K562 (cell line): ENCODE measurements at regions not wholly inside any gene's neighbourhood (a gene's known extent, or its start where the extent isn't known, plus 50 kb on each side); places are given as distances from the start of the nearest gene placed in this dataset.

Source experiments
- ATAC-seq: fragments of 200-7000 bp; cut with Tn5 transposase; 3 replicates; pipeline ENCODE4 v1.9.1; 2020; ENCODE audit warnings: moderate library complexity
- BruUV-seq: library from RNA; stranded (reverse); fragments of 400-500 nt; replicated peaks from 2 replicates; lab custom pipeline; 2021; lab: Mats Ljungman, UMichigan
- CTCF ChIA-PET: fragments of 300-600 bp; formaldehyde crosslinking; extraction: SDS; loops from one replicate; lab custom pipeline; 2021; ENCODE audit warnings: low intra/inter-chr PET ratio; lab: Yijun Ruan, JAX
- POLR2A ChIA-PET: fragments of 300-600, 350-650 bp; sonication (Branson Sonifier 250); formaldehyde crosslinking; extraction: SDS; loops from one replicate; lab custom pipeline; 2021; ENCODE audit warnings: antibody characterized with exemption, inconsistent platforms; lab: Yijun Ruan, JAX
- DNase-seq, 4 experiments: peaks; one replicate each; pipeline versions ENCODE4 v3.0.0 to v3.0.0-alpha.2; 2011 to 2018; ENCODE audit warnings: low spot score in 3 of 4, mixed read lengths in 3 of 4; ENCODE audit errors: extremely low read depth in 1 of 4
- FAIRE-seq: peaks from 2 replicates; lab custom pipeline; 2011; peaks lifted over from hg19 to GRCh38; lab: Jason Lieb, UNC
- H2AFZ ChIP-seq: 2 replicates; pipeline ENCODE4 v1.6.0; 2011; ENCODE audit warnings: low read depth, low read length, control low read depth, inconsistent platforms
- H3K27ac ChIP-seq: fragments of 200-600 bp; 3 replicates; pipeline ENCODE4 v1.8.0; 2011; ENCODE audit warnings: low read depth, mild to moderate bottlenecking, control low read depth, inconsistent platforms, low read length, moderate library complexity, mixed read lengths; ENCODE audit errors: extremely low read depth
- H3K27me3 ChIP-seq, 2 experiments: fragments of 300-600 bp in 1 of 2; 2 replicates in 1 of 2; 3 replicates in 1 of 2; pipeline versions ENCODE4 v1.6.0 to v1.8.0; 2011; ENCODE audit warnings: inconsistent platforms in 2 of 2, low read length in 2 of 2, mild to moderate bottlenecking in 1 of 2, mixed read lengths in 1 of 2, moderate library complexity in 1 of 2; ENCODE audit not compliant: control insufficient read depth in 2 of 2, insufficient read depth in 2 of 2
- H3K36me3 ChIP-seq: fragments of 300-600 bp; 3 replicates; pipeline ENCODE4 v1.8.0; 2011; ENCODE audit warnings: mild to moderate bottlenecking, low read length, inconsistent platforms; ENCODE audit not compliant: control insufficient read depth, insufficient read depth
- H3K4me1 ChIP-seq, 2 experiments: fragments of 200-600 bp in 1 of 2; replicated peaks in 1 of 2; 2 replicates in 1 of 2; 3 replicates in 1 of 2; pipeline versions ENCODE4 v1.5.1 to v1.8.0; 2011; ENCODE audit warnings: inconsistent platforms in 2 of 2, low read length in 2 of 2, mild to moderate bottlenecking in 1 of 2, mixed read lengths in 1 of 2, moderate library complexity in 1 of 2; ENCODE audit not compliant: control insufficient read depth in 2 of 2, insufficient read depth in 2 of 2
- H3K4me2 ChIP-seq: 2 replicates; pipeline ENCODE4 v1.6.1; 2011; ENCODE audit warnings: low read length, control low read depth, inconsistent platforms, mixed read lengths; ENCODE audit not compliant: insufficient read depth
- H3K4me3 ChIP-seq: fragments of 200-600 bp; sonication (generic), shearing (Covaris generic); 2 replicates; pipeline ENCODE4 v1.5.1; 2016; ENCODE audit warnings: control low read depth, inconsistent platforms
- H3K79me2 ChIP-seq: fragments of 200-600 bp; 3 replicates; pipeline ENCODE4 v1.8.0; 2011; ENCODE audit warnings: low read length, inconsistent platforms; ENCODE audit not compliant: control insufficient read depth, insufficient read depth
- H3K9ac ChIP-seq, 2 experiments: 2 replicates each; pipeline versions ENCODE4 v1.6.0 to v1.6.1; 2011; ENCODE audit warnings: low read depth in 2 of 2, low read length in 2 of 2, control low read depth in 1 of 2, inconsistent platforms in 1 of 2, mild to moderate bottlenecking in 1 of 2, mixed read lengths in 1 of 2; ENCODE audit not compliant: insufficient read depth in 1 of 2
- H3K9me1 ChIP-seq: one replicate; pipeline ENCODE4 v1.6.0; 2011; ENCODE audit warnings: inconsistent platforms, mild to moderate bottlenecking, low read length, moderate library complexity; ENCODE audit not compliant: control insufficient read depth, insufficient read depth
- H3K9me3 ChIP-seq: replicated peaks from 2 replicates; pipeline ENCODE4 v1.5.1; 2011; ENCODE audit warnings: low read depth, low read length, inconsistent platforms; ENCODE audit not compliant: control insufficient read depth, insufficient read depth
- H4K20me1 ChIP-seq: replicated peaks from 2 replicates; pipeline ENCODE4 v1.6.1; 2011; ENCODE audit warnings: low read length, inconsistent platforms, mixed read lengths; ENCODE audit not compliant: control insufficient read depth, insufficient read depth
- C11orf30 ChIP-seq: fragments of 450-650 bp; IDR thresholded peaks from 2 replicates; pipeline ENCODE4 v1.6.1; 2016; ENCODE audit warnings: low read depth, mild to moderate bottlenecking
- DACH1 ChIP-seq: fragments of 450-650 bp; IDR thresholded peaks from 2 replicates; pipeline ENCODE4 v1.6.1; 2018; ENCODE audit not compliant: partially characterized antibody
- DMBX1 ChIP-seq: fragments of 250-450 bp; sonication (Bioruptor Pico); IDR thresholded peaks from 2 replicates; pipeline ENCODE4 v1.8.0; 2022; ENCODE audit warnings: inconsistent platforms, mild to moderate bottlenecking, moderate library complexity, borderline replicate concordance
- GABPB1 ChIP-seq: sonication (generic); formaldehyde crosslinking; IDR thresholded peaks from 2 replicates; pipeline ENCODE4 v1.8.0; 2022; ENCODE audit warnings: mild to moderate bottlenecking, missing genetic modification reagents
- HNRNPLL ChIP-seq: fragments of 200-400 bp; formaldehyde crosslinking; IDR thresholded peaks from 2 replicates; pipeline ENCODE4 v1.6.1; 2017; ENCODE audit warnings: low read length, low read depth, mild to moderate bottlenecking; ENCODE audit not compliant: poor library complexity, severe bottlenecking
- NFIX ChIP-seq: fragments of 250-450 bp; sonication (Bioruptor Pico); IDR thresholded peaks from 2 replicates; pipeline ENCODE4 v1.4.0; 2020; ENCODE audit warnings: low read depth, mild to moderate bottlenecking, moderate library complexity
- PURB ChIP-seq: sonication (generic); formaldehyde crosslinking; IDR thresholded peaks from 2 replicates; pipeline ENCODE4 v1.9.0; 2021; ENCODE audit warnings: low read depth, mild to moderate bottlenecking, missing genetic modification reagents
- SAP30 ChIP-seq: fragments of 200-600 bp; sonication (generic); IDR thresholded peaks from 2 replicates; pipeline ENCODE4 v1.6.1; 2012; ENCODE audit warnings: borderline replicate concordance, low read depth, mild to moderate bottlenecking, moderate library complexity, low read length, control low read depth, inconsistent platforms; ENCODE audit not compliant: insufficient read depth, poor library complexity, severe bottlenecking
- ZNF184 ChIP-seq: sonication (generic); formaldehyde crosslinking; IDR thresholded peaks from 2 replicates; pipeline ENCODE4 v1.5.0; 2020; ENCODE audit warnings: missing genetic modification reagents
- WGBS: fragments of 100-300 bp; shearing (Covaris generic); methylation state at CpG from one replicate; pipeline ENCODE4 v1.1.6; 2016; ENCODE audit warnings: low coverage, mixed read lengths; ENCODE audit not compliant: insufficient coverage; ENCODE audit errors: missing lambda C conversion rate; 5-methylcytosine and 5-hydroxymethylcytosine counted together
- in situ Hi-C: fragments of 300-500 bp; cut with MboI; formaldehyde crosslinking; loops from 4 replicates; pipeline ENCODE4 v1.15.0; 2018; ENCODE audit warnings: inconsistent platforms, mixed read lengths
- intact Hi-C: fragments of 100-400 bp; cut with micrococcal nuclease; formaldehyde crosslinking; loops from 2 replicates; pipeline ENCODE4 v1.14.2; 2022
- TF ChIP-seq, protein P1 (sequence below): IDR thresholded peaks from 3 replicates; pipeline ENCODE4 v1.6.1; 2011; ENCODE audit warnings: borderline replicate concordance, mild to moderate bottlenecking; ENCODE audit not compliant: insufficient read length, insufficient read depth
- TF ChIP-seq, protein P2 (sequence below): sonication (generic); formaldehyde crosslinking; IDR thresholded peaks from 2 replicates; pipeline ENCODE4 v1.8.1; 2023; ENCODE audit warnings: mild to moderate bottlenecking, missing genetic modification reagents
- TF ChIP-seq, protein P3 (sequence below): fragments of 200-800 bp; sonication (Bioruptor generic); IDR thresholded peaks from 2 replicates; pipeline ENCODE4 v1.6.1; 2017; ENCODE audit warnings: missing genetic modification characterization, missing compliant biosample characterization
- TF ChIP-seq, protein P4 (sequence below): fragments of 250-450 bp; sonication (Bioruptor Pico); IDR thresholded peaks from 2 replicates; pipeline ENCODE4 v1.4.0; 2020; ENCODE audit warnings: mild to moderate bottlenecking, moderate library complexity

DNA sequence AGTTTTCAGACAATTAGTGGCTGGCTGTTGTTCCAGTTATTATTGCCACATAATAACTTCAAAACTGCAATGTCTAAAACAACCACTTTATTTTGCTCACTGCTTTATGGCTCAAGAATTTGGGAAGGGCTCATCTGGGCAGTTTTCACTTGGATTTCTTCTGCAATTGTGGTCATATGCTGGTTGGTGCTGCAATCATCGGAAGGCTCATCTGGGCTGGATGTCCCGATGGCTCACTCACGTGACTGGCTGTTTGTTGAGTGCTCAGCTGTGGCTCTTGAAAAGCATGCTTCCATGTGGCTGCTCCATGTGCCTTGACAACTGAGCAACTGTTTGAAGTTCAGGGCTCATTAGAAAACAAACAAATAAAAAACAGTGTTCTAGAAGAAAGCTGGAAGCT is 1032.5 kb downstream of the DTWD2 start (continued):
- TF ChIP-seq, protein P1, sequence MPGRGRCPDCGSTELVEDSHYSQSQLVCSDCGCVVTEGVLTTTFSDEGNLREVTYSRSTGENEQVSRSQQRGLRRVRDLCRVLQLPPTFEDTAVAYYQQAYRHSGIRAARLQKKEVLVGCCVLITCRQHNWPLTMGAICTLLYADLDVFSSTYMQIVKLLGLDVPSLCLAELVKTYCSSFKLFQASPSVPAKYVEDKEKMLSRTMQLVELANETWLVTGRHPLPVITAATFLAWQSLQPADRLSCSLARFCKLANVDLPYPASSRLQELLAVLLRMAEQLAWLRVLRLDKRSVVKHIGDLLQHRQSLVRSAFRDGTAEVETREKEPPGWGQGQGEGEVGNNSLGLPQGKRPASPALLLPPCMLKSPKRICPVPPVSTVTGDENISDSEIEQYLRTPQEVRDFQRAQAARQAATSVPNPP: no peak
- TF ChIP-seq, protein P2, sequence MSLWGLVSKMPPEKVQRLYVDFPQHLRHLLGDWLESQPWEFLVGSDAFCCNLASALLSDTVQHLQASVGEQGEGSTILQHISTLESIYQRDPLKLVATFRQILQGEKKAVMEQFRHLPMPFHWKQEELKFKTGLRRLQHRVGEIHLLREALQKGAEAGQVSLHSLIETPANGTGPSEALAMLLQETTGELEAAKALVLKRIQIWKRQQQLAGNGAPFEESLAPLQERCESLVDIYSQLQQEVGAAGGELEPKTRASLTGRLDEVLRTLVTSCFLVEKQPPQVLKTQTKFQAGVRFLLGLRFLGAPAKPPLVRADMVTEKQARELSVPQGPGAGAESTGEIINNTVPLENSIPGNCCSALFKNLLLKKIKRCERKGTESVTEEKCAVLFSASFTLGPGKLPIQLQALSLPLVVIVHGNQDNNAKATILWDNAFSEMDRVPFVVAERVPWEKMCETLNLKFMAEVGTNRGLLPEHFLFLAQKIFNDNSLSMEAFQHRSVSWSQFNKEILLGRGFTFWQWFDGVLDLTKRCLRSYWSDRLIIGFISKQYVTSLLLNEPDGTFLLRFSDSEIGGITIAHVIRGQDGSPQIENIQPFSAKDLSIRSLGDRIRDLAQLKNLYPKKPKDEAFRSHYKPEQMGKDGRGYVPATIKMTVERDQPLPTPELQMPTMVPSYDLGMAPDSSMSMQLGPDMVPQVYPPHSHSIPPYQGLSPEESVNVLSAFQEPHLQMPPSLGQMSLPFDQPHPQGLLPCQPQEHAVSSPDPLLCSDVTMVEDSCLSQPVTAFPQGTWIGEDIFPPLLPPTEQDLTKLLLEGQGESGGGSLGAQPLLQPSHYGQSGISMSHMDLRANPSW: no peak
- TF ChIP-seq GABPB1: no peak
- TF ChIP-seq NFIX (CRISPR knock-in tag): no peak

DNA sequence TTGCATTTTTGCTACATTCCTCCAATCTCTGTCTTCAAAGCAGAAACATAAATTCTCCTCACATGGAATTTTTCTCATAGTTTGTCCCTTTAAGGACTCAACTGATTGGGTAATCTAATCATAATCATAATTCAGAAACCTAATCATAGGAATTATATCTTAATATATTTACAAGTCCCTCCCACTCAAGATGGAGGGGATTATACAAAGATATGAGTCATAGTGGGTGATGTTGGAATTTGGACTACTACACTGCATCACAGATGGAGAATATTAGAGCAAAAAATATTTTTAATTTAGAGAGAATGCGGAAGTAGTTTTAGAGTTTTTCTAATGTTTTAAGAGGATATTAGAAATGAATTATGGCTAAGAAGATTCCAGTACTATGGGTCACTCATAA is 1034.0 kb downstream of the DTWD2 start:
- ChIA-PET CTCF (no interaction called here), POLR2A (no interaction called here)
- Histone ChIP-seq H3K79me2 (no peaks in the 10 kb centered on the region), H3K4me1 (no peaks in the 10 kb centered on the region), H3K4me2 (no peak overlapping the region), H3K27me3 (no peaks in the 10 kb centered on the region), H3K9ac (no peak overlapping the region), H3K27ac (no peak overlapping the region), H3K36me3 (no peaks in the 10 kb centered on the region), H3K9me1 (no peaks in the 10 kb centered on the region), H2AFZ (no peak overlapping the region), H4K20me1 (no peaks in the 10 kb centered on the region), H3K4me3 (no peak overlapping the region), H3K9me3 (no peaks in the 10 kb centered on the region)
- WGBS: 7% methylated on average over 1 of the region's 1 CpG
- TF ChIP-seq SAP30: no peak
- no peak for TF ChIP-seq HNRNPLL
- no peak for TF ChIP-seq ZNF184 (CRISPR knock-in tag)
- TF ChIP-seq DACH1: no peak
- no peak for TF ChIP-seq DMBX1 (CRISPR knock-in tag)
- TF ChIP-seq, protein P3, sequence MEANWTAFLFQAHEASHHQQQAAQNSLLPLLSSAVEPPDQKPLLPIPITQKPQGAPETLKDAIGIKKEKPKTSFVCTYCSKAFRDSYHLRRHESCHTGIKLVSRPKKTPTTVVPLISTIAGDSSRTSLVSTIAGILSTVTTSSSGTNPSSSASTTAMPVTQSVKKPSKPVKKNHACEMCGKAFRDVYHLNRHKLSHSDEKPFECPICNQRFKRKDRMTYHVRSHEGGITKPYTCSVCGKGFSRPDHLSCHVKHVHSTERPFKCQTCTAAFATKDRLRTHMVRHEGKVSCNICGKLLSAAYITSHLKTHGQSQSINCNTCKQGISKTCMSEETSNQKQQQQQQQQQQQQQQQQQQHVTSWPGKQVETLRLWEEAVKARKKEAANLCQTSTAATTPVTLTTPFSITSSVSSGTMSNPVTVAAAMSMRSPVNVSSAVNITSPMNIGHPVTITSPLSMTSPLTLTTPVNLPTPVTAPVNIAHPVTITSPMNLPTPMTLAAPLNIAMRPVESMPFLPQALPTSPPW (CRISPR knock-in tag): no peak
- no peak for TF ChIP-seq C11orf30
- TF ChIP-seq, protein P4, sequence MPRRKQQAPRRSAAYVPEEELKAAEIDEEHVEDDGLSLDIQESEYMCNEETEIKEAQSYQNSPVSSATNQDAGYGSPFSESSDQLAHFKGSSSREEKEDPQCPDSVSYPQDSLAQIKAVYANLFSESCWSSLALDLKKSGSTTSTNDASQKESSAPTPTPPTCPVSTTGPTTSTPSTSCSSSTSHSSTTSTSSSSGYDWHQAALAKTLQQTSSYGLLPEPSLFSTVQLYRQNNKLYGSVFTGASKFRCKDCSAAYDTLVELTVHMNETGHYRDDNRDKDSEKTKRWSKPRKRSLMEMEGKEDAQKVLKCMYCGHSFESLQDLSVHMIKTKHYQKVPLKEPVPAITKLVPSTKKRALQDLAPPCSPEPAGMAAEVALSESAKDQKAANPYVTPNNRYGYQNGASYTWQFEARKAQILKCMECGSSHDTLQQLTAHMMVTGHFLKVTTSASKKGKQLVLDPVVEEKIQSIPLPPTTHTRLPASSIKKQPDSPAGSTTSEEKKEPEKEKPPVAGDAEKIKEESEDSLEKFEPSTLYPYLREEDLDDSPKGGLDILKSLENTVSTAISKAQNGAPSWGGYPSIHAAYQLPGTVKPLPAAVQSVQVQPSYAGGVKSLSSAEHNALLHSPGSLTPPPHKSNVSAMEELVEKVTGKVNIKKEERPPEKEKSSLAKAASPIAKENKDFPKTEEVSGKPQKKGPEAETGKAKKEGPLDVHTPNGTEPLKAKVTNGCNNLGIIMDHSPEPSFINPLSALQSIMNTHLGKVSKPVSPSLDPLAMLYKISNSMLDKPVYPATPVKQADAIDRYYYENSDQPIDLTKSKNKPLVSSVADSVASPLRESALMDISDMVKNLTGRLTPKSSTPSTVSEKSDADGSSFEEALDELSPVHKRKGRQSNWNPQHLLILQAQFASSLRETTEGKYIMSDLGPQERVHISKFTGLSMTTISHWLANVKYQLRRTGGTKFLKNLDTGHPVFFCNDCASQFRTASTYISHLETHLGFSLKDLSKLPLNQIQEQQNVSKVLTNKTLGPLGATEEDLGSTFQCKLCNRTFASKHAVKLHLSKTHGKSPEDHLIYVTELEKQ (CRISPR knock-in tag): no peak
- TF ChIP-seq PURB (CRISPR knock-in tag): no peak
- FAIRE-seq (no peak), DNase-seq (no peak), ATAC-seq (no peak)
- intact Hi-C loops (no loop called here), in situ Hi-C loops (no loop called here)
- BruUV-seq: no TSS peak
